Panc1 (cell line): ENCODE measurements at regions not wholly inside any gene's neighbourhood (a gene's known extent, or its start where the extent isn't known, plus 50 kb on each side); places are given as distances from the start of the nearest gene placed in this dataset.

Source experiments
- ATAC-seq: fragments of 200-7000 bp; cut with Tn5 transposase; 2 replicates; pipeline ENCODE4 v1.9.1; 2020; ENCODE audit warnings: mild to moderate bottlenecking, moderate library complexity
- BruUV-seq: library from RNA; stranded (reverse); fragments of 400-500 nt; replicated peaks from 2 replicates; lab custom pipeline; 2021; lab: Mats Ljungman, UMichigan
- CTCF ChIA-PET: fragments of 300-600 bp; sonication (Branson Sonifier 250); formaldehyde crosslinking; loops from one replicate; lab custom pipeline; 2022; ENCODE audit warnings: antibody characterized with exemption; lab: Charles Lee
- POLR2A ChIA-PET: fragments of 300-600 bp; sonication (Branson Sonifier 250); formaldehyde crosslinking; loops from one replicate; lab custom pipeline; 2022; ENCODE audit warnings: antibody characterized with exemption; lab: Charles Lee
- DNase-seq: peaks from one replicate; pipeline ENCODE4 v3.0.0-alpha.2; 2010; ENCODE audit warnings: low read depth, low spot score
- H3K27ac ChIP-seq: 2 replicates; pipeline ENCODE4 v1.5.1; 2011; ENCODE audit warnings: mild to moderate bottlenecking, low read length, inconsistent platforms
- H3K27me3 ChIP-seq: fragments of 200-500 bp; sonication (Bioruptor generic); 2 replicates; pipeline ENCODE4 v1.6.0; 2014; ENCODE audit warnings: low read length, inconsistent platforms; ENCODE audit not compliant: control insufficient read depth, insufficient read depth
- H3K36me3 ChIP-seq: fragments of 200-500 bp; sonication (Bioruptor generic); 2 replicates; pipeline ENCODE4 v1.5.1; 2014; ENCODE audit warnings: inconsistent platforms, mild to moderate bottlenecking, low read length, moderate library complexity; ENCODE audit not compliant: control insufficient read depth, insufficient read depth
- H3K4me1 ChIP-seq: 2 replicates; pipeline ENCODE4 v1.5.1; 2011; ENCODE audit warnings: inconsistent platforms, mild to moderate bottlenecking, low read length, moderate library complexity; ENCODE audit not compliant: control insufficient read depth, insufficient read depth
- H3K4me3 ChIP-seq, 2 experiments: 2 replicates each; pipeline ENCODE4 v1.5.1; 2011 to 2012; ENCODE audit warnings: low read depth in 2 of 2, low read length in 2 of 2, mild to moderate bottlenecking in 2 of 2, inconsistent platforms in 1 of 2, moderate library complexity in 1 of 2
- H3K9me3 ChIP-seq: fragments of 200-500 bp; sonication (Bioruptor generic); 2 replicates; pipeline ENCODE4 v1.5.1; 2014; ENCODE audit warnings: low read depth, mild to moderate bottlenecking, inconsistent platforms, low read length, moderate library complexity; ENCODE audit not compliant: control insufficient read depth, insufficient read depth
- CTCF ChIP-seq: fragments of 450-650 bp; IDR thresholded peaks from 2 replicates; pipeline ENCODE4 v1.5.1; 2017; ENCODE audit warnings: mild to moderate bottlenecking
- POLR2AphosphoS5 ChIP-seq: IDR thresholded peaks from 2 replicates; pipeline ENCODE4 v1.6.1; 2012; ENCODE audit warnings: mild to moderate bottlenecking, low read depth, low read length, moderate library complexity
- REST ChIP-seq, 2 experiments: IDR thresholded peaks; 2 replicates each; pipeline ENCODE4 v1.6.1; 2011 to 2012; ENCODE audit warnings: low read depth in 2 of 2, control low read depth in 1 of 2, low read length in 1 of 2, mild to moderate bottlenecking in 1 of 2, moderate library complexity in 1 of 2; ENCODE audit not compliant: insufficient read depth in 1 of 2
- SIN3A ChIP-seq: IDR thresholded peaks from 2 replicates; pipeline ENCODE4 v1.6.1; 2012; ENCODE audit warnings: low read depth, mild to moderate bottlenecking, low read length, moderate library complexity, borderline replicate concordance; ENCODE audit not compliant: insufficient read depth
- TCF7L2 ChIP-seq: IDR thresholded peaks from 2 replicates; pipeline ENCODE4 v1.6.1; 2011; ENCODE audit warnings: mild to moderate bottlenecking, low read depth, low read length, inconsistent platforms
- in situ Hi-C: cut with HindIII; loops from 2 replicates; pipeline ENCODE4 v1.10.0; 2016; ENCODE audit warnings: low sequenced_read_pairs, low pct_unique_long_range_greater_than_20kb
- intact Hi-C: fragments of 100-400 bp; cut with micrococcal nuclease; formaldehyde crosslinking; loops from one replicate; pipeline ENCODE4 v1.10.0; 2022; ENCODE audit not compliant: unreplicated experiment

GRCh38 chrX:125012585-125012984 lies 307.1 kb upstream of the TEX13C start:
- BruUV-seq, result no TSS peak
- Histone ChIP-seq H3K27ac (no peak overlapping the region), H3K4me3 (no peak overlapping the region), H3K27me3 (no peaks in the 10 kb centered on the region), H3K9me3 (no peaks in the 10 kb centered on the region), H3K36me3 (no peaks in the 10 kb centered on the region), H3K4me1 (no peaks in the 10 kb centered on the region)
- ATAC-seq (no peak), DNase-seq (no peak)
- intact Hi-C loops, result no loop called here
- CTCF ChIA-PET, result no interaction called here
- POLR2A ChIA-PET, result no interaction called here
- in situ Hi-C loops, result no loop called here
- TF ChIP-seq CTCF (no peak), TCF7L2 (no peak), REST (IDR thresholded peaks at IDR 0.05; ENCODE audit: insufficient read depth in 1 of 2, low read depth in 2 of 2, low read length in 1 of 2) (no peak), POLR2AphosphoS5 (no peak), SIN3A (no peak)

- no TSS peak for BruUV-seq
- intact Hi-C loops, result no loop called here
- POLR2A ChIA-PET, result no interaction called here
These were observed 290.5 kb upstream of the TEX13C start for GRCh38 chrX:125029131-125029530.

More at GRCh38 chrX:125029131-125029530, 290.5 kb upstream of the TEX13C start:
- Histone ChIP-seq H3K4me1 (no peaks in the 10 kb centered on the region), H3K36me3 (no peaks in the 10 kb centered on the region), H3K27ac (no peak overlapping the region), H3K27me3 (no peaks in the 10 kb centered on the region), H3K9me3 (no peaks in the 10 kb centered on the region), H3K4me3 (no peak overlapping the region)
- ATAC-seq (no peak), DNase-seq (no peak)
- in situ Hi-C loops, result no loop called here
- TF ChIP-seq POLR2AphosphoS5 (no peak), REST (IDR thresholded peaks at IDR 0.05; ENCODE audit: insufficient read depth in 1 of 2, low read depth in 2 of 2, low read length in 1 of 2) (no peak), SIN3A (no peak), TCF7L2 (no peak), CTCF (no peak)
- CTCF ChIA-PET, result no interaction called here
